ENCODE measurements at regions not wholly inside any gene's neighbourhood (a gene's known extent, or its start where the extent isn't known, plus 50 kb on each side); places are given as distances from the start of the nearest gene placed in this dataset.

DNA sequence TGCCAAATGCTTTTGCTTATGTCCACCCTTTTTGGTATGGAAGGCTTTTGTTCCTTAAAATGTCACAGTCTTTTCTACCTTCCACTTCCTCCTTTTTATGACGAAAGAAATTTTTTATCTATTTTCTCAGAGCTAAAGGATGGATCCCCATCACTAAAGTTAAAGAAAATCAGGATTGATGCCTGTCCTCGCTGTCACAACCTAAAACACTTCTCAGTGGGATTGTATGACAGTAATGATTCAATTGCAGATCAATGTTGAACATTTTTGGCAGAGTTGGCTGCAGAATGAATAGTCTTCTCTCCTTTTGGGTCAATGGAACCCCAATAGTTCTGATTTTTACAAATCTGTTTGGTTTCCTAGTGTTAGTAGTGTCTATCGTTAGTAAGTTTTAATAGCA is 549.8 kb upstream of the ROBO2 start:
- Histone ChIP-seq H3K27me3 (ENCODE audit: control insufficient read depth in 3 of 3, insufficient read depth in 3 of 3, low read depth in 1 of 3, low read length in 3 of 3) (no peaks in the 10 kb centered on the region), H2BK15ac (ENCODE audit: low read length) (no peak overlapping the region), H2BK120ac (ENCODE audit: low read depth, low read length) (no peak overlapping the region), H3K18ac (ENCODE audit: low read length) (no peak overlapping the region), H2AFZ (ENCODE audit: low read length) (no peak overlapping the region), H3K79me1 (ENCODE audit: low read depth, low read length) (no peaks in the 10 kb centered on the region), H3K9ac (ENCODE audit: low read depth, low read length, poor library complexity) (no peak overlapping the region), H3K14ac (ENCODE audit: low read length) (no peak overlapping the region), H3K36me3 (replicated peaks in 1 of 2; ENCODE audit: control insufficient read depth in 2 of 2, insufficient read depth in 2 of 2, low read length in 2 of 2) (no peaks in the 10 kb centered on the region), H4K91ac (ENCODE audit: low read depth, low read length, poor library complexity) (no peak overlapping the region), H2AK5ac (ENCODE audit: low read depth, low read length) (no peak overlapping the region), H3K4me3 (ENCODE audit: low read length in 2 of 2) (no peak overlapping the region), H3K4ac (ENCODE audit: low read length) (no peak overlapping the region), H2BK5ac (ENCODE audit: low read length) (no peak overlapping the region), H3K9me3 (replicated peaks in 1 of 2; ENCODE audit: control insufficient read depth in 2 of 2, insufficient read depth in 1 of 2, low read depth in 1 of 2, low read length in 2 of 2) (peaks cover 0 to 3% of the 10 kb centered on the region in 2 donors), H3K27ac (replicated peaks; ENCODE audit: low read length) (no peak overlapping the region), H4K8ac (ENCODE audit: low read depth, low read length) (no peak overlapping the region), H3K4me1 (ENCODE audit: control insufficient read depth in 2 of 2, insufficient read depth in 1 of 2, low read depth in 1 of 2, low read length in 2 of 2) (no peaks in the 10 kb centered on the region), H3K4me2 (ENCODE audit: insufficient read depth, low read length, poor library complexity, severe bottlenecking) (no peak overlapping the region), H3K23ac (ENCODE audit: low read depth, low read length, poor library complexity) (no peak overlapping the region), H2BK12ac (ENCODE audit: low read length) (no peak overlapping the region)
- no peak for DNase-seq (ENCODE audit: low spot score)
- no CpG with 5 or more reads among the region's 3 CpGs for WGBS, 2 donors (ENCODE audit: extremely low coverage in 2 of 2, insufficient read length in 2 of 2, insufficient replicate concordance in 1 of 2)

DNA sequence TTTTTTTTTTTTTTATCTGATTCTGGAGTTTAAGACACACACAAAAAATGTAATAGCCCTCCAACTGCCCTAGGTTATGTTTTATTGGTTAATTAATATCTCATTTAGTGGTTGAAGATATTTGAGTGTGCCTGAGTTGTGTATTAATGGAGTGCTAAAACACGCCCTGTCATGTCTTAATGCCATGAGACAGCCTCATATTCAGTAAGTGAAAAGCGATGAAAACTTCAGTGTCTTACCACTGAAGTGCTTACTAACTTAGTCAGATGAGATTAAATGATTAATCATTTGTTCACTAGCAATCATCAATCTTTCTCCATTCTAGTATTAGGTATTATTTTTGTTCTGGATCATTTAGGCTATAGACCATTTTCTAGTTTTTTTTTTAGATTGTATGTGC is 544.7 kb upstream of the ROBO2 start:
- Histone ChIP-seq H3K4me2 (ENCODE audit: insufficient read depth, low read length, poor library complexity, severe bottlenecking) (no peak overlapping the region), H3K4me3 (ENCODE audit: low read length in 2 of 2) (no peak overlapping the region)

DNA sequence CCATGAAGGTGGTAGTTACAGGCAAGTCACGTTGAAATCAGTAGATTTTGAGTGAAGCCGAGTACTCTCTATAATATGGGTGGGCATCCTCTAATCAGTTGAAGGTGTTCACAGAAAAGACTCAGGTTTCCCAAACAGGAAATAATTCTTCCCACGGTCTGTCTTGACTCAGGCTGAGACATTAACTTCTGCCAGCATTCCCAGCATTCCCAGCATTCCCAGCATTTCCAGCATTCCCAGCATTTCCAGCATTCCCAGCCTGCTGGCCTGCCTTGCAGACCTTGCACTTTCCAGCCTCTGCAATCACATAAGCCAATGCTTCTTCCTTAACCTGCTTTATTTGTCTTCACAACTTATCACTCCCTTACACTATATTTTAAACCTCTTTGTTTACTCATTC is 542.3 kb upstream of the ROBO2 start:
- no peaks in the 10 kb centered on the region for H3K27me3 ChIP-seq (ENCODE audit: control insufficient read depth in 3 of 3, insufficient read depth in 3 of 3, low read depth in 1 of 3, low read length in 3 of 3)
- H2BK5ac ChIP-seq (ENCODE audit: low read length): no peak overlapping the region
- H4K91ac ChIP-seq (ENCODE audit: low read depth, low read length, poor library complexity): no peak overlapping the region
- no peak overlapping the region for H2BK120ac ChIP-seq (ENCODE audit: low read depth, low read length)
- H3K79me1 ChIP-seq (ENCODE audit: low read depth, low read length): no peaks in the 10 kb centered on the region
- no peak overlapping the region for H2BK15ac ChIP-seq (ENCODE audit: low read length)
- H3K4me3 ChIP-seq (ENCODE audit: low read length in 2 of 2): no peak overlapping the region
- no peak overlapping the region for H2BK12ac ChIP-seq (ENCODE audit: low read length)
- no peak overlapping the region for H4K8ac ChIP-seq (ENCODE audit: low read depth, low read length)
- no peak overlapping the region for H3K4ac ChIP-seq (ENCODE audit: low read length)
- H3K4me1 ChIP-seq (ENCODE audit: control insufficient read depth in 2 of 2, insufficient read depth in 1 of 2, low read depth in 1 of 2, low read length in 2 of 2): no peaks in the 10 kb centered on the region
- peak; percentile 30 for DNase-seq (ENCODE audit: low spot score)
- no peak overlapping the region for H3K23ac ChIP-seq (ENCODE audit: low read depth, low read length, poor library complexity)
- H3K4me2 ChIP-seq (ENCODE audit: insufficient read depth, low read length, poor library complexity, severe bottlenecking): no peak overlapping the region
- H3K14ac ChIP-seq (ENCODE audit: low read length): no peak overlapping the region
- H2AFZ ChIP-seq (ENCODE audit: low read length): no peak overlapping the region
- H3K36me3 ChIP-seq (replicated peaks in 1 of 2; ENCODE audit: control insufficient read depth in 2 of 2, insufficient read depth in 2 of 2, low read length in 2 of 2): no peaks in the 10 kb centered on the region
- WGBS, 2 donors (ENCODE audit: extremely low coverage in 2 of 2, insufficient read length in 2 of 2, insufficient replicate concordance in 1 of 2): no CpG with 5 or more reads among the region's 3 CpGs
- no peak overlapping the region for H3K18ac ChIP-seq (ENCODE audit: low read length)
- no peaks in the 10 kb centered on the region for H3K9me3 ChIP-seq (replicated peaks in 1 of 2; ENCODE audit: control insufficient read depth in 2 of 2, insufficient read depth in 1 of 2, low read depth in 1 of 2, low read length in 2 of 2)
- H3K27ac ChIP-seq (replicated peaks; ENCODE audit: low read length): no peak overlapping the region
- H3K9ac ChIP-seq (ENCODE audit: low read depth, low read length, poor library complexity): no peak overlapping the region
- no peak overlapping the region for H2AK5ac ChIP-seq (ENCODE audit: low read depth, low read length)

More for the DNA sequence above, 544.7 kb upstream of the ROBO2 start:
- no peak overlapping the region for H2BK15ac ChIP-seq (ENCODE audit: low read length)
- no peak overlapping the region for H3K14ac ChIP-seq (ENCODE audit: low read length)
- H3K27ac ChIP-seq (replicated peaks; ENCODE audit: low read length): no peak overlapping the region
- no peak overlapping the region for H3K9ac ChIP-seq (ENCODE audit: low read depth, low read length, poor library complexity)
- no peak overlapping the region for H3K23ac ChIP-seq (ENCODE audit: low read depth, low read length, poor library complexity)
- H3K9me3 ChIP-seq (replicated peaks in 1 of 2; ENCODE audit: control insufficient read depth in 2 of 2, insufficient read depth in 1 of 2, low read depth in 1 of 2, low read length in 2 of 2): no peaks in the 10 kb centered on the region
- no peak overlapping the region for H2AK5ac ChIP-seq (ENCODE audit: low read depth, low read length)
- H4K8ac ChIP-seq (ENCODE audit: low read depth, low read length): no peak overlapping the region
- H2BK12ac ChIP-seq (ENCODE audit: low read length): no peak overlapping the region
- H3K4ac ChIP-seq (ENCODE audit: low read length): no peak overlapping the region
- no peaks in the 10 kb centered on the region for H3K79me1 ChIP-seq (ENCODE audit: low read depth, low read length)
- H2BK5ac ChIP-seq (ENCODE audit: low read length): no peak overlapping the region
- no peak overlapping the region for H2BK120ac ChIP-seq (ENCODE audit: low read depth, low read length)
- H3K18ac ChIP-seq (ENCODE audit: low read length): no peak overlapping the region
- H3K4me1 ChIP-seq (ENCODE audit: control insufficient read depth in 2 of 2, insufficient read depth in 1 of 2, low read depth in 1 of 2, low read length in 2 of 2): no peaks in the 10 kb centered on the region
- H3K36me3 ChIP-seq (replicated peaks in 1 of 2; ENCODE audit: control insufficient read depth in 2 of 2, insufficient read depth in 2 of 2, low read length in 2 of 2): no peaks in the 10 kb centered on the region
- H4K91ac ChIP-seq (ENCODE audit: low read depth, low read length, poor library complexity): no peak overlapping the region
- no peak for DNase-seq (ENCODE audit: low spot score)
- H3K27me3 ChIP-seq (ENCODE audit: control insufficient read depth in 3 of 3, insufficient read depth in 3 of 3, low read depth in 1 of 3, low read length in 3 of 3): no peaks in the 10 kb centered on the region
- WGBS, 2 donors (ENCODE audit: extremely low coverage in 2 of 2, insufficient read length in 2 of 2, insufficient replicate concordance in 1 of 2): no CpG with 5 or more reads among the region's 2 CpGs
- H2AFZ ChIP-seq (ENCODE audit: low read length): no peak overlapping the region

DNA sequence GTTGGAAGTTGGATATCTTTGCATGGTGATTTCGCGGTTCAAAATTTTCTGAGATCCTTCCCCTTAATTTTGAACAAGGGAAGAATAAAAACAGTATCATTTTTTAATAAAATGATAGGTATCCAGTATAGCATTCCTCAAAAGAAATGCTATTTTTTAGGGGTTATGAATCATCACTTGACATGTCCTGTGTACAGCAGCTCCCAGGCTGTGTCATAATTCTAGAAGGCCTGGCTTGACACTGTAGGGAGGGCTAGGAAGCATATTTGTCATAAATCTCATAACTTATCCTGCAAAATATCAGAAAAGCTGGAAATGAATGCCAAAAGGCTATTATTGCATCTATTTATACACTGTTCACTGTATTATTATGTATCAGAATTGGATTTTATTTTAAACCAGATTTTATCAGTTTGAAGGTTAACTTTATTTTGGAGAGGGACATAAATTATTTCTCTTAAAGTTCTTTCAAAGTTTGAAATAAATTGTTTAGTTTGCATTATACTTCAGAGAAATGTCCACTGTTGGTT is 539.1 kb upstream of the ROBO2 start:
- H4K8ac ChIP-seq (ENCODE audit: low read depth, low read length): no peak overlapping the region
- H3K4me3 ChIP-seq (ENCODE audit: low read length in 2 of 2): no peak overlapping the region
- no peaks in the 10 kb centered on the region for H3K36me3 ChIP-seq (replicated peaks in 1 of 2; ENCODE audit: control insufficient read depth in 2 of 2, insufficient read depth in 2 of 2, low read length in 2 of 2)
- no peak overlapping the region for H2BK12ac ChIP-seq (ENCODE audit: low read length)
- H3K4me1 ChIP-seq (ENCODE audit: control insufficient read depth in 2 of 2, insufficient read depth in 1 of 2, low read depth in 1 of 2, low read length in 2 of 2): no peaks in the 10 kb centered on the region
- no peak overlapping the region for H2BK5ac ChIP-seq (ENCODE audit: low read length)
- H4K91ac ChIP-seq (ENCODE audit: low read depth, low read length, poor library complexity): no peak overlapping the region
- H2AFZ ChIP-seq (ENCODE audit: low read length): no peak overlapping the region
- H3K79me1 ChIP-seq (ENCODE audit: low read depth, low read length): no peaks in the 10 kb centered on the region
- H3K9me3 ChIP-seq (replicated peaks in 1 of 2; ENCODE audit: control insufficient read depth in 2 of 2, insufficient read depth in 1 of 2, low read depth in 1 of 2, low read length in 2 of 2): no peaks in the 10 kb centered on the region
- no peak overlapping the region for H2AK5ac ChIP-seq (ENCODE audit: low read depth, low read length)
- no peak overlapping the region for H2BK120ac ChIP-seq (ENCODE audit: low read depth, low read length)
- H3K27ac ChIP-seq (replicated peaks; ENCODE audit: low read length): no peak overlapping the region
- H3K23ac ChIP-seq (ENCODE audit: low read depth, low read length, poor library complexity): no peak overlapping the region
- H3K27me3 ChIP-seq (ENCODE audit: control insufficient read depth in 3 of 3, insufficient read depth in 3 of 3, low read depth in 1 of 3, low read length in 3 of 3): no peaks in the 10 kb centered on the region
- no peak for DNase-seq (ENCODE audit: low spot score)
- WGBS, 2 donors (ENCODE audit: extremely low coverage in 2 of 2, insufficient read length in 2 of 2, insufficient replicate concordance in 1 of 2): no CpG with 5 or more reads among the region's 2 CpGs
- H3K18ac ChIP-seq (ENCODE audit: low read length): no peak overlapping the region
- H3K4me2 ChIP-seq (ENCODE audit: insufficient read depth, low read length, poor library complexity, severe bottlenecking): no peak overlapping the region
- no peak overlapping the region for H2BK15ac ChIP-seq (ENCODE audit: low read length)
- H3K14ac ChIP-seq (ENCODE audit: low read length): no peak overlapping the region
- no peak overlapping the region for H3K9ac ChIP-seq (ENCODE audit: low read depth, low read length, poor library complexity)
- no peak overlapping the region for H3K4ac ChIP-seq (ENCODE audit: low read length)

Measured in neuronal stem cell (in vitro differentiated cells).